Neuron (in vitro differentiated cells): ENCODE measurements at regions not wholly inside any gene's neighbourhood (a gene's known extent, or its start where the extent isn't known, plus 50 kb on each side); places are given as distances from the start of the nearest gene placed in this dataset.
"Not testable (repeated sequence)": the region's sequence is repeated elsewhere in the genome, so short reads cannot be mapped to it uniquely, and the experiment has no call there.

Source experiments
- H2AFZ ChIP-seq: one replicate; pipeline ENCODE4 v1.6.1; 2013; ENCODE audit warnings: low read depth, mild to moderate bottlenecking, inconsistent platforms, low read length, moderate library complexity
- H3K27me3 ChIP-seq: one replicate; pipeline ENCODE4 v1.6.1; 2013; ENCODE audit warnings: low read length; ENCODE audit not compliant: insufficient read depth
- H3K36me3 ChIP-seq: one replicate; pipeline ENCODE4 v1.6.1; 2013; ENCODE audit warnings: low read length; ENCODE audit not compliant: insufficient read depth
- H3K4me1 ChIP-seq: one replicate; pipeline ENCODE4 v1.6.1; 2013; ENCODE audit warnings: low read length; ENCODE audit not compliant: insufficient read depth
- H3K4me3 ChIP-seq: 2 replicates; pipeline ENCODE4 v1.5.1; 2013; ENCODE audit warnings: mild to moderate bottlenecking, low read length, moderate library complexity
- H3K9me3 ChIP-seq: one replicate; pipeline ENCODE4 v1.6.1; 2013; ENCODE audit warnings: low read length

GRCh38 chr2:77753710-77754345, 231.7 kb upstream of the LRRTM4 start:
- not testable (repeated sequence) for H3K4me3 ChIP-seq, H3K4me1 ChIP-seq, H2AFZ ChIP-seq, H3K9me3 ChIP-seq, H3K36me3 ChIP-seq, H3K27me3 ChIP-seq

DNA sequence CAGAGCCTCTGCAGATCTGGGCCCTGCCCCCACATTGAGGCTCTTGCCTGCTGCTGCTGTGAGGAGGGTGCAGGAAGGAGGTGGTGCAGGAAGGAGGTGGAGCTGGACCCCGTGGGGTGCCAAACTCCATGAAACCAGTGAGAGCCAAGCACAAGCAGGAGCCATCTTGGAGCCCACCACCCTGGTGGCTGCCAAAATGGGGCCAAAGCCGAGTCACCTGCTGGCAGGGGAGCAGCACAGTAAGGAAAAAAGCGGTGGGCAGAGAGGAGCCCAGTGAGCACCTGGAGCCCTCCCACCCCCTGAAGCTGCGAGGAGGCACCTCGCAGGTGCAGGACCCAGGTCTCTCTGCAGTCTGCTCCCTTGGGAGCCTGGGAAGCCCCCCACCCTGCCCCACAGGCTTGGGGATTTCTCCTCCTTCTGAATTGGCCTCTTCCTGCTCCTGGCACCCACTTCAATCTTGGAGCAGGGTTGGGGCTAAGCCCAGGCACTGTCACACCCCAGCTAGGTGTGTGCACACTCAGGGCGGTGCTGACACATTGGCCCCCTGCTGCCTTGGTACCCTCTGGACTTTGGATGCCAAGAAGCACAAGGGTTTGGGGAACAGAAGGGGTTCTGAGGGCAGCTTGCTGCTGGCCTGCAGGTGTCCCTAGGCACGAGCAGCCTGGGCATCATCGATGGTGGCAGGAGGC, 245.4 kb upstream of the LRRTM4 start:
- Histone ChIP-seq H3K36me3 (no peaks in the 10 kb centered on the region), H3K9me3 (no peaks in the 10 kb centered on the region), H3K4me3 (no peak overlapping the region), H3K4me1 (no peaks in the 10 kb centered on the region), H2AFZ (no peak overlapping the region), H3K27me3 (no peaks in the 10 kb centered on the region)

DNA sequence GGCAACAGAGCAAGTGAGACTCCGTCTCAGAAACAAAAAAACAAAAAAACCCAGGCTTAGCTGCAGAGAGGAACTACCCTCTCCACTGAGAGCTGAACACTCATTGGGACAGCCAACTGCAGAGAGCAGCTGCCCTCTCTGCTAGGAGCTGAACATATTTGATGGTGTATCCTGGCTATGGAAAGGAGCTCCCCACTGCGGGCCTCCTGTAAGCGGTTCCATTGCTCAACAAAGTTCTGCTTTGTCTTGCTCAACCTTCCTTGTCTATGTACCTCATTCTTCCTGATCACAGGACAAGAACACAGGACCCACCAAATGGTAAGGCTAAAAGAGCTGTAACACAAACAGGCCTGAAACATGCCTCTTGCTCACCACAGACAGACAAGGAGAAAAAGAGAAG, 246.3 kb upstream of the LRRTM4 start:
- Histone ChIP-seq H3K4me1 (no peaks in the 10 kb centered on the region), H3K36me3 (no peaks in the 10 kb centered on the region), H2AFZ (no peak overlapping the region), H3K4me3 (no peak overlapping the region), H3K9me3 (no peaks in the 10 kb centered on the region), H3K27me3 (no peaks in the 10 kb centered on the region)

- no peak overlapping the region for H3K4me3 ChIP-seq
- no peak overlapping the region for H2AFZ ChIP-seq
- no peaks in the 10 kb centered on the region for H3K9me3 ChIP-seq
- no peaks in the 10 kb centered on the region for H3K4me1 ChIP-seq
- H3K36me3 ChIP-seq, result no peaks in the 10 kb centered on the region
- H3K27me3 ChIP-seq, result no peaks in the 10 kb centered on the region
Measured at GRCh38 chr2:77778917-77779316, 256.7 kb upstream of the LRRTM4 start.

DNA sequence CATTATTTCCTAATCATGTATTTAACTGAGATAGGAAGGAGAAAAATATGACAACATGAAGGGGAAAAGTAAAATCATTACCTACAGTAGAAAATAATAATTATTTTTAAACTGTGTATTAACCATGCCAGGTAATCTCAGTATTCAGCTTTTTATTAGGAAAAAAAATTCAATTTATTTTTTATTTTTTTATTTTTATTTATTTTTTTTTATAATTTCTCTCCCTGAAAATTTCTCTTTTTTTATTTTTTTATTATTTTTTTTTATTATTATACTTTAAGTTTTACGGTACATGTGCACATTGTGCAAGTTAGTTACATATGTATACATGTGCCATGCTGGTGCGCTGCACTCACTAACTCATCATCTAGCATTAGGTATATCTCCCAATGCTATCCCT, 271.3 kb upstream of the LRRTM4 start:
- not testable (repeated sequence) for H3K9me3 ChIP-seq, H3K27me3 ChIP-seq, H3K36me3 ChIP-seq, H2AFZ ChIP-seq, H3K4me3 ChIP-seq, H3K4me1 ChIP-seq

GRCh38 chr2:77796397-77796796, 274.2 kb upstream of the LRRTM4 start:
- Histone ChIP-seq H3K9me3 (no peaks in the 10 kb centered on the region), H3K4me1 (no peaks in the 10 kb centered on the region), H3K27me3 (no peaks in the 10 kb centered on the region), H2AFZ (no peak overlapping the region), H3K36me3 (no peaks in the 10 kb centered on the region), H3K4me3 (no peak overlapping the region)

GRCh38 chr2:77797088-77797487, 274.9 kb upstream of the LRRTM4 start:
- H3K36me3 ChIP-seq, result no peaks in the 10 kb centered on the region
- H3K27me3 ChIP-seq, result no peaks in the 10 kb centered on the region
- H3K4me1 ChIP-seq, result no peaks in the 10 kb centered on the region
- no peak overlapping the region for H2AFZ ChIP-seq
- no peak overlapping the region for H3K4me3 ChIP-seq
- no peaks in the 10 kb centered on the region for H3K9me3 ChIP-seq

- H2AFZ ChIP-seq, result no peak overlapping the region
- no peak overlapping the region for H3K4me3 ChIP-seq
- no peaks in the 10 kb centered on the region for H3K36me3 ChIP-seq
- no peaks in the 10 kb centered on the region for H3K4me1 ChIP-seq
- H3K27me3 ChIP-seq, result no peaks in the 10 kb centered on the region
- no peaks in the 10 kb centered on the region for H3K9me3 ChIP-seq
Measured at GRCh38 chr2:77800410-77800809, 278.2 kb upstream of the LRRTM4 start.

GRCh38 chr2:77807531-77808215, 285.5 kb upstream of the LRRTM4 start:
- Histone ChIP-seq H3K4me3 (no peak overlapping the region), H3K9me3 (no peaks in the 10 kb centered on the region), H2AFZ (no peak overlapping the region), H3K4me1 (peaks cover 2% of the 10 kb centered on the region), H3K36me3 (no peaks in the 10 kb centered on the region), H3K27me3 (no peaks in the 10 kb centered on the region)

DNA sequence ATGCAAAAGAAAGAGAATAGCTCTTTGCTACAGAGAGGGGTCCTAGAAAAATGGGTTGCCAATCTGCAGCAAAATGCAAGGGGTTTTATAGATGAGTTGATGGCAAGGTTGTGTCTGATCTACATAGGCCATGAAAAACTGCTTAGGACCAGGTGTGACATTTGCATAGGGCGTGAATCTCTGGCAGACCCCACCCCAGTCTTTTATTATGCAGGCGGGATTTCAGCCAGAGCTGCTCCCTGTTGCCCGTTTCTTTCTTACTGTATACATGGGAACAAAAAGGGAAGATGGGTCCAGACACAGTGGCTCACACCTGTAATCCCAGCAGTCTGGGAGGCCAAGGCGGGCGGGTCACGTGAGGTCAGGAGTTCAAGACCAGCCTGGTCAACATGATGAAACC, 286.4 kb upstream of the LRRTM4 start:
- no peaks in the 10 kb centered on the region for H3K9me3 ChIP-seq
- H3K36me3 ChIP-seq, result no peaks in the 10 kb centered on the region
- H3K27me3 ChIP-seq, result no peaks in the 10 kb centered on the region
- H2AFZ ChIP-seq, result no peak overlapping the region
- H3K4me3 ChIP-seq, result no peak overlapping the region
- H3K4me1 ChIP-seq, result peaks cover 2% of the 10 kb centered on the region

- no peaks in the 10 kb centered on the region for H3K27me3 ChIP-seq
- H3K36me3 ChIP-seq, result no peaks in the 10 kb centered on the region
- H3K9me3 ChIP-seq, result no peaks in the 10 kb centered on the region
- no peaks in the 10 kb centered on the region for H3K4me1 ChIP-seq
- no peak overlapping the region for H2AFZ ChIP-seq
- no peak overlapping the region for H3K4me3 ChIP-seq
Measured at GRCh38 chr2:77813599-77813998, 291.4 kb upstream of the LRRTM4 start.

GRCh38 chr2:77816618-77817017, 294.4 kb upstream of the LRRTM4 start:
- no peaks in the 10 kb centered on the region for H3K4me1 ChIP-seq
- H3K4me3 ChIP-seq, result no peak overlapping the region
- no peaks in the 10 kb centered on the region for H3K27me3 ChIP-seq
- no peak overlapping the region for H2AFZ ChIP-seq
- H3K9me3 ChIP-seq, result no peaks in the 10 kb centered on the region
- H3K36me3 ChIP-seq, result no peaks in the 10 kb centered on the region

DNA sequence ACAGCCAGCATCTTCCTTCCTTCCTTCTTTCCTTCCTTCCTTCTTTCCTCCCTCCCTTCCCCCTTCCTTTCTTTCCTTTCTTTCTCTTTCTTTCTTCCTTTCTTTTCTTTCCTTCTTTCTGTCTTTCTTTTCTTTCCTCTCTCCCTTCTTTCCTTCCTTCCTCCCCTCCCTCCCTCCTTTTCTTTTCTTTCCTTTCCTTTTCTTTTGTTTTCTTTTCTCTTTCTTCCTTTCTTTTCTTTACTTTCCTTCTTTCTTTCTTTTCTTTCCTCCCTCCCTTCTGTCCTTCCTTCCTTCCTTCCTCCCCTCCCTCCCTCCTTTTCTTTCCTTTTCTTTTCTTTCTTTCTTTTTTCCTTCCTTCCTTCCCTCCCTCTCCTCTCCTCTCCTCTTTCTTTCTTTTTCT, 296.0 kb upstream of the LRRTM4 start:
- H2AFZ ChIP-seq, result no peak overlapping the region
- H3K27me3 ChIP-seq, result no peaks in the 10 kb centered on the region
- H3K4me1 ChIP-seq, result no peaks in the 10 kb centered on the region
- H3K4me3 ChIP-seq, result no peak overlapping the region
- no peaks in the 10 kb centered on the region for H3K36me3 ChIP-seq
- H3K9me3 ChIP-seq, result no peaks in the 10 kb centered on the region
